ENCODE measurements at regions not wholly inside any gene's neighbourhood (a gene's known extent, or its start where the extent isn't known, plus 50 kb on each side); places are given as distances from the start of the nearest gene placed in this dataset.

- no peaks in the 10 kb centered on the region for H3K79me1 ChIP-seq (replicated peaks; ENCODE audit: low read length, poor library complexity, severe bottlenecking)
- no peak overlapping the region for H3K14ac ChIP-seq (ENCODE audit: low read length in 2 of 2)
- H2AFZ ChIP-seq (ENCODE audit: low read depth, low read length) = no peak overlapping the region
- H3K4me1 ChIP-seq (ENCODE audit: control insufficient read depth, insufficient read depth, low read depth, low read length) = no peaks in the 10 kb centered on the region
- H3K4ac ChIP-seq (ENCODE audit: low read depth in 1 of 2, low read length in 2 of 2) = no peak overlapping the region
- H3K36me3 ChIP-seq (ENCODE audit: control insufficient read depth in 1 of 2, insufficient read depth in 2 of 2, low read depth in 1 of 2, low read length in 2 of 2) = no peaks in the 10 kb centered on the region
- WGBS = 80% methylated on average over 2 of the region's 7 CpGs
- no peak overlapping the region for H2AK5ac ChIP-seq (ENCODE audit: low read length, severe bottlenecking)
- no peak overlapping the region for H2BK12ac ChIP-seq (ENCODE audit: low read length in 2 of 2)
- H3K9me3 ChIP-seq (ENCODE audit: control insufficient read depth, low read length) = no peaks in the 10 kb centered on the region
- no peak overlapping the region for H3K9ac ChIP-seq (ENCODE audit: low read length)
- no peak overlapping the region for H4K91ac ChIP-seq (ENCODE audit: low read length)
- H3K4me2 ChIP-seq (ENCODE audit: low read length, poor library complexity, severe bottlenecking) = no peak overlapping the region
- H3K27ac ChIP-seq (ENCODE audit: low read length, poor library complexity, severe bottlenecking) = no peak overlapping the region
- no peaks in the 10 kb centered on the region for H3K27me3 ChIP-seq (ENCODE audit: control insufficient read depth in 1 of 2, insufficient read depth in 1 of 2, low read length in 2 of 2)
- H2BK120ac ChIP-seq (ENCODE audit: low read depth, low read length) = no peak overlapping the region
- no peak overlapping the region for H2BK5ac ChIP-seq (ENCODE audit: low read depth, low read length, poor library complexity, severe bottlenecking)
- no peak overlapping the region for H3K18ac ChIP-seq (ENCODE audit: low read depth in 1 of 2, low read length in 2 of 2)
- no peak overlapping the region for H3K4me3 ChIP-seq (ENCODE audit: insufficient read depth in 1 of 2, low read depth in 1 of 2, low read length in 2 of 2)
- H4K8ac ChIP-seq (ENCODE audit: low read length) = no peak overlapping the region
- H3K23ac ChIP-seq (ENCODE audit: low read length in 2 of 2) = no peak overlapping the region
- DNase-seq = no peak
- H2BK15ac ChIP-seq (ENCODE audit: low read depth, poor library complexity, severe bottlenecking) = no peak overlapping the region
These were observed 219.7 kb upstream of the PPP2R2D start for GRCh38 chr10:131681122-131681521.

GRCh38 chr10:131681656-131682055 is 219.2 kb upstream of the PPP2R2D start:
- Histone ChIP-seq H3K18ac (ENCODE audit: low read depth in 1 of 2, low read length in 2 of 2) (no peak overlapping the region), H3K4me3 (ENCODE audit: insufficient read depth in 1 of 2, low read depth in 1 of 2, low read length in 2 of 2) (no peak overlapping the region), H4K91ac (ENCODE audit: low read length) (no peak overlapping the region), H3K4ac (ENCODE audit: low read depth in 1 of 2, low read length in 2 of 2) (no peak overlapping the region), H2BK12ac (ENCODE audit: low read length in 2 of 2) (no peak overlapping the region), H3K23ac (ENCODE audit: low read length in 2 of 2) (no peak overlapping the region), H3K27ac (ENCODE audit: low read length, poor library complexity, severe bottlenecking) (no peak overlapping the region), H3K9ac (ENCODE audit: low read length) (no peak overlapping the region), H3K36me3 (ENCODE audit: control insufficient read depth in 1 of 2, insufficient read depth in 2 of 2, low read depth in 1 of 2, low read length in 2 of 2) (no peaks in the 10 kb centered on the region), H2AFZ (ENCODE audit: low read depth, low read length) (no peak overlapping the region), H2BK5ac (ENCODE audit: low read depth, low read length, poor library complexity, severe bottlenecking) (no peak overlapping the region), H2BK15ac (ENCODE audit: low read depth, poor library complexity, severe bottlenecking) (no peak overlapping the region), H3K14ac (ENCODE audit: low read length in 2 of 2) (no peak overlapping the region), H2AK5ac (ENCODE audit: low read length, severe bottlenecking) (no peak overlapping the region), H3K4me2 (ENCODE audit: low read length, poor library complexity, severe bottlenecking) (no peak overlapping the region), H4K8ac (ENCODE audit: low read length) (no peak overlapping the region), H3K79me1 (replicated peaks; ENCODE audit: low read length, poor library complexity, severe bottlenecking) (no peaks in the 10 kb centered on the region), H3K27me3 (ENCODE audit: control insufficient read depth in 1 of 2, insufficient read depth in 1 of 2, low read length in 2 of 2) (no peaks in the 10 kb centered on the region), H2BK120ac (ENCODE audit: low read depth, low read length) (no peak overlapping the region), H3K4me1 (ENCODE audit: control insufficient read depth, insufficient read depth, low read depth, low read length) (no peaks in the 10 kb centered on the region), H3K9me3 (ENCODE audit: control insufficient read depth, low read length) (no peaks in the 10 kb centered on the region)
- no peak for DNase-seq
- 88% methylated on average over 12 of the region's 12 CpGs for WGBS

- no peaks in the 10 kb centered on the region for H3K27me3 ChIP-seq (ENCODE audit: control insufficient read depth in 1 of 2, insufficient read depth in 1 of 2, low read length in 2 of 2)
- H3K4me2 ChIP-seq (ENCODE audit: low read length, poor library complexity, severe bottlenecking) = no peak overlapping the region
- H3K23ac ChIP-seq (ENCODE audit: low read length in 2 of 2) = no peak overlapping the region
- H2BK15ac ChIP-seq (ENCODE audit: low read depth, poor library complexity, severe bottlenecking) = no peak overlapping the region
- no peak overlapping the region for H3K18ac ChIP-seq (ENCODE audit: low read depth in 1 of 2, low read length in 2 of 2)
- H4K8ac ChIP-seq (ENCODE audit: low read length) = no peak overlapping the region
- H3K79me1 ChIP-seq (replicated peaks; ENCODE audit: low read length, poor library complexity, severe bottlenecking) = no peaks in the 10 kb centered on the region
- no peak overlapping the region for H4K91ac ChIP-seq (ENCODE audit: low read length)
- no peak overlapping the region for H3K4ac ChIP-seq (ENCODE audit: low read depth in 1 of 2, low read length in 2 of 2)
- H3K4me3 ChIP-seq (ENCODE audit: insufficient read depth in 1 of 2, low read depth in 1 of 2, low read length in 2 of 2) = no peak overlapping the region
- 83% methylated on average over 20 of the region's 20 CpGs for WGBS
- H3K14ac ChIP-seq (ENCODE audit: low read length in 2 of 2) = no peak overlapping the region
- H3K9ac ChIP-seq (ENCODE audit: low read length) = no peak overlapping the region
- no peak overlapping the region for H3K27ac ChIP-seq (ENCODE audit: low read length, poor library complexity, severe bottlenecking)
- no peak overlapping the region for H2AFZ ChIP-seq (ENCODE audit: low read depth, low read length)
- H3K4me1 ChIP-seq (ENCODE audit: control insufficient read depth, insufficient read depth, low read depth, low read length) = no peaks in the 10 kb centered on the region
- H2BK120ac ChIP-seq (ENCODE audit: low read depth, low read length) = no peak overlapping the region
- no peak overlapping the region for H2BK5ac ChIP-seq (ENCODE audit: low read depth, low read length, poor library complexity, severe bottlenecking)
- H2BK12ac ChIP-seq (ENCODE audit: low read length in 2 of 2) = no peak overlapping the region
- H2AK5ac ChIP-seq (ENCODE audit: low read length, severe bottlenecking) = no peak overlapping the region
- no peak for DNase-seq
- H3K36me3 ChIP-seq (ENCODE audit: control insufficient read depth in 1 of 2, insufficient read depth in 2 of 2, low read depth in 1 of 2, low read length in 2 of 2) = no peaks in the 10 kb centered on the region
- H3K9me3 ChIP-seq (ENCODE audit: control insufficient read depth, low read length) = no peaks in the 10 kb centered on the region
These were observed 218.4 kb upstream of the PPP2R2D start for GRCh38 chr10:131682271-131682962.

GRCh38 chr10:131683281-131683861 is 217.4 kb upstream of the PPP2R2D start:
- Histone ChIP-seq H2AFZ (ENCODE audit: low read depth, low read length) (no peak overlapping the region), H4K8ac (ENCODE audit: low read length) (no peak overlapping the region), H2BK15ac (ENCODE audit: low read depth, poor library complexity, severe bottlenecking) (no peak overlapping the region), H3K79me1 (replicated peaks; ENCODE audit: low read length, poor library complexity, severe bottlenecking) (no peaks in the 10 kb centered on the region), H3K4me2 (ENCODE audit: low read length, poor library complexity, severe bottlenecking) (no peak overlapping the region), H3K4me1 (ENCODE audit: control insufficient read depth, insufficient read depth, low read depth, low read length) (no peaks in the 10 kb centered on the region), H3K27me3 (ENCODE audit: control insufficient read depth in 1 of 2, insufficient read depth in 1 of 2, low read length in 2 of 2) (no peaks in the 10 kb centered on the region), H2BK120ac (ENCODE audit: low read depth, low read length) (no peak overlapping the region), H3K4me3 (ENCODE audit: insufficient read depth in 1 of 2, low read depth in 1 of 2, low read length in 2 of 2) (no peak overlapping the region), H4K91ac (ENCODE audit: low read length) (no peak overlapping the region), H3K14ac (ENCODE audit: low read length in 2 of 2) (no peak overlapping the region), H3K36me3 (ENCODE audit: control insufficient read depth in 1 of 2, insufficient read depth in 2 of 2, low read depth in 1 of 2, low read length in 2 of 2) (no peaks in the 10 kb centered on the region), H3K18ac (ENCODE audit: low read depth in 1 of 2, low read length in 2 of 2) (no peak overlapping the region), H3K9ac (ENCODE audit: low read length) (no peak overlapping the region), H2AK5ac (ENCODE audit: low read length, severe bottlenecking) (no peak overlapping the region), H3K27ac (ENCODE audit: low read length, poor library complexity, severe bottlenecking) (no peak overlapping the region), H2BK5ac (ENCODE audit: low read depth, low read length, poor library complexity, severe bottlenecking) (no peak overlapping the region), H3K4ac (ENCODE audit: low read depth in 1 of 2, low read length in 2 of 2) (no peak overlapping the region), H2BK12ac (ENCODE audit: low read length in 2 of 2) (no peak overlapping the region), H3K23ac (ENCODE audit: low read length in 2 of 2) (no peak overlapping the region), H3K9me3 (ENCODE audit: control insufficient read depth, low read length) (no peaks in the 10 kb centered on the region)
- no peak for DNase-seq
- WGBS = 82% methylated on average over 21 of the region's 21 CpGs
